HFFc6 (cell line): ENCODE measurements at regions not wholly inside any gene's neighbourhood (a gene's known extent, or its start where the extent isn't known, plus 50 kb on each side); places are given as distances from the start of the nearest gene placed in this dataset.

Experiments used
- DNase-seq: peaks from one replicate; pipeline ENCODE4 v3.0.0-alpha.2; 2018
- H3K27ac Mint-ChIP-seq: 2 replicates; pipeline ENCODE4 v1.8.0; 2020; ENCODE audit warnings: mild to moderate bottlenecking, mixed read lengths
- H3K27me3 Mint-ChIP-seq: 2 replicates; pipeline ENCODE4 v1.8.0; 2021; ENCODE audit warnings: mild to moderate bottlenecking, moderate library complexity, mixed read lengths; ENCODE audit not compliant: insufficient read depth
- H3K36me3 Mint-ChIP-seq: 2 replicates; pipeline ENCODE4 v1.8.0; 2021; ENCODE audit warnings: low read depth, mixed read lengths
- H3K4me1 Mint-ChIP-seq: 2 replicates; pipeline ENCODE4 v1.8.0; 2020; ENCODE audit warnings: low read depth, mixed read lengths
- H3K4me3 Mint-ChIP-seq: 2 replicates; pipeline ENCODE4 v1.8.0; 2020; ENCODE audit warnings: mild to moderate bottlenecking, moderate library complexity, mixed read lengths
- H3K9me3 Mint-ChIP-seq: 2 replicates; pipeline ENCODE4 v1.8.0; 2020; ENCODE audit warnings: mild to moderate bottlenecking, mixed read lengths
- CTCF ChIP-seq: fragments of 200-600 bp; sonication (generic); IDR thresholded peaks from 2 replicates; pipeline ENCODE4 v1.5.0; 2021; ENCODE audit warnings: antibody characterized with exemption, mild to moderate bottlenecking

GRCh38 chr11:134579724-134580609 lies 167.9 kb upstream of the B3GAT1 start:
- no peak overlapping the region for H3K27ac Mint-ChIP-seq
- no peak overlapping the region for H3K4me3 Mint-ChIP-seq
- H3K36me3 Mint-ChIP-seq: peaks cover 9% of the 10 kb centered on the region
- no peaks in the 10 kb centered on the region; the same call in none of the 2 replicates for H3K27me3 Mint-ChIP-seq
- DNase-seq: no peak
- no peaks in the 10 kb centered on the region for H3K4me1 Mint-ChIP-seq
- H3K9me3 Mint-ChIP-seq: peaks cover 79% of the 10 kb centered on the region
- no peak for TF ChIP-seq CTCF

GRCh38 chr11:134578807-134579723 lies 167.0 kb upstream of the B3GAT1 start:
- no peak for DNase-seq

GRCh38 chr11:134577751-134578395 lies 165.8 kb upstream of the B3GAT1 start:
- H3K27ac Mint-ChIP-seq: no peak overlapping the region
- H3K27me3 Mint-ChIP-seq: no peaks in the 10 kb centered on the region; the same call in 1 of the 2 replicates
- no peak overlapping the region for H3K4me3 Mint-ChIP-seq
- H3K36me3 Mint-ChIP-seq: peaks cover 9% of the 10 kb centered on the region
- peaks cover 76% of the 10 kb centered on the region for H3K9me3 Mint-ChIP-seq
- H3K4me1 Mint-ChIP-seq: no peaks in the 10 kb centered on the region
- TF ChIP-seq CTCF: no peak
- no peak for DNase-seq

More at GRCh38 chr11:134578807-134579723, 167.0 kb upstream of the B3GAT1 start:
- H3K4me1 Mint-ChIP-seq: no peaks in the 10 kb centered on the region
- H3K36me3 Mint-ChIP-seq: peaks cover 9% of the 10 kb centered on the region
- H3K4me3 Mint-ChIP-seq: no peak overlapping the region
- no peaks in the 10 kb centered on the region; the same call in none of the 2 replicates for H3K27me3 Mint-ChIP-seq
- no peak for TF ChIP-seq CTCF
- H3K9me3 Mint-ChIP-seq: peaks cover 79% of the 10 kb centered on the region
- H3K27ac Mint-ChIP-seq: no peak overlapping the region

- Mint-ChIP-seq H3K27ac (no peak overlapping the region), H3K9me3 (peaks cover 81% of the 10 kb centered on the region), H3K36me3 (peaks cover 9% of the 10 kb centered on the region), H3K27me3 (no peaks in the 10 kb centered on the region; the same call in 1 of the 2 replicates), H3K4me1 (no peaks in the 10 kb centered on the region), H3K4me3 (no peak overlapping the region)
- no peak for TF ChIP-seq CTCF
- DNase-seq: no peak
Observed at GRCh38 chr11:134576721-134577171, 164.7 kb upstream of the B3GAT1 start.

GRCh38 chr11:134576286-134576685 lies 164.2 kb upstream of the B3GAT1 start:
- DNase-seq: no peak
- no peaks in the 10 kb centered on the region; the same call in 1 of the 2 replicates for H3K27me3 Mint-ChIP-seq
- no peak overlapping the region for H3K27ac Mint-ChIP-seq
- TF ChIP-seq CTCF: no peak
- H3K4me1 Mint-ChIP-seq: no peaks in the 10 kb centered on the region
- H3K9me3 Mint-ChIP-seq: peaks cover 78% of the 10 kb centered on the region
- H3K4me3 Mint-ChIP-seq: no peak overlapping the region
- H3K36me3 Mint-ChIP-seq: peaks cover 9% of the 10 kb centered on the region
